H9 (cell line): ENCODE measurements at regions not wholly inside any gene's neighbourhood (a gene's known extent, or its start where the extent isn't known, plus 50 kb on each side); places are given as distances from the start of the nearest gene placed in this dataset.

Experiments used
- DNase-seq: peaks from one replicate; pipeline ENCODE4 v3.0.0-alpha.2; 2017
- H2AFZ ChIP-seq: one replicate; pipeline ENCODE4 v1.6.1; 2013; ENCODE audit warnings: mild to moderate bottlenecking, low read length, control low read depth, moderate library complexity
- H2AK5ac ChIP-seq: 2 replicates; pipeline ENCODE4 v1.6.1; 2013; ENCODE audit warnings: low read length, control low read depth, mixed read lengths; ENCODE audit not compliant: insufficient read length
- H2BK120ac ChIP-seq: one replicate; pipeline ENCODE4 v1.6.1; 2013; ENCODE audit warnings: low read depth, mild to moderate bottlenecking, low read length, control low read depth, inconsistent platforms; ENCODE audit not compliant: poor library complexity, severe bottlenecking
- H2BK12ac ChIP-seq: 2 replicates; pipeline ENCODE4 v1.6.1; 2013; ENCODE audit warnings: low read length, control low read depth, mixed read lengths, low read depth; ENCODE audit not compliant: insufficient read length
- H2BK15ac ChIP-seq: 2 replicates; pipeline ENCODE4 v1.6.1; 2013; ENCODE audit warnings: low read depth, low read length, control low read depth
- H2BK20ac ChIP-seq: one replicate; pipeline ENCODE4 v1.6.1; 2013; ENCODE audit warnings: low read depth, mild to moderate bottlenecking, low read length, control low read depth, inconsistent platforms; ENCODE audit not compliant: poor library complexity, severe bottlenecking
- H2BK5ac ChIP-seq: 2 replicates; pipeline ENCODE4 v1.6.1; 2013; ENCODE audit warnings: low read length, control low read depth, mixed read lengths; ENCODE audit not compliant: insufficient read length
- H3K14ac ChIP-seq: 2 replicates; pipeline ENCODE4 v1.6.1; 2013; ENCODE audit warnings: low read length, control low read depth; ENCODE audit not compliant: insufficient read depth
- H3K18ac ChIP-seq: 2 replicates; pipeline ENCODE4 v1.6.1; 2013; ENCODE audit warnings: low read depth, mild to moderate bottlenecking, mixed read lengths, low read length, control low read depth; ENCODE audit not compliant: insufficient read length
- H3K23ac ChIP-seq: 2 replicates; pipeline ENCODE4 v1.6.1; 2013; ENCODE audit warnings: low read length, control low read depth, mixed read lengths, low read depth; ENCODE audit not compliant: insufficient read length
- H3K23me2 ChIP-seq: 2 replicates; pipeline ENCODE4 v1.6.1; 2013; ENCODE audit warnings: low read depth, mild to moderate bottlenecking, mixed read lengths, low read length, control low read depth; ENCODE audit not compliant: insufficient read length, poor library complexity, severe bottlenecking
- H3K27ac ChIP-seq: 2 replicates; pipeline ENCODE4 v1.5.1; 2013; ENCODE audit warnings: low read length, control low read depth, mixed read lengths, low read depth; ENCODE audit not compliant: insufficient read length
- H3K27me3 ChIP-seq: 2 replicates; pipeline ENCODE4 v1.6.1; 2013; ENCODE audit warnings: low read length, control low read depth, inconsistent platforms; ENCODE audit not compliant: insufficient read depth
- H3K4ac ChIP-seq: 2 replicates; pipeline ENCODE4 v1.6.1; 2013; ENCODE audit warnings: low read depth, mild to moderate bottlenecking, control low read depth, inconsistent platforms, low read length, moderate library complexity
- H3K4me1 ChIP-seq: 2 replicates; pipeline ENCODE4 v1.6.1; 2013; ENCODE audit warnings: low read length, control low read depth, inconsistent platforms; ENCODE audit not compliant: insufficient read depth
- H3K4me2 ChIP-seq: 2 replicates; pipeline ENCODE4 v1.6.1; 2013; ENCODE audit warnings: low read length, control low read depth, mixed read lengths; ENCODE audit not compliant: insufficient read length, insufficient read depth
- H3K56ac ChIP-seq: 2 replicates; pipeline ENCODE4 v1.6.1; 2013; ENCODE audit warnings: low read depth, mild to moderate bottlenecking, mixed read lengths, low read length, control low read depth; ENCODE audit not compliant: insufficient read length
- H3K79me1 ChIP-seq: 2 replicates; pipeline ENCODE4 v1.6.1; 2013; ENCODE audit warnings: low read depth, mild to moderate bottlenecking, moderate library complexity, low read length, control low read depth, inconsistent platforms; ENCODE audit not compliant: insufficient read depth, poor library complexity, severe bottlenecking
- H3K79me2 ChIP-seq: 2 replicates; pipeline ENCODE4 v1.6.1; 2013; ENCODE audit warnings: low read length, control low read depth, inconsistent platforms; ENCODE audit not compliant: insufficient read depth
- H3K9ac ChIP-seq: 2 replicates; pipeline ENCODE4 v1.6.1; 2013; ENCODE audit warnings: low read length, control low read depth, mixed read lengths; ENCODE audit not compliant: insufficient read length; ENCODE audit errors: extremely low read depth
- H3K9me3 ChIP-seq: one replicate; pipeline ENCODE4 v1.6.1; 2013; ENCODE audit warnings: low read depth, low read length, inconsistent platforms; ENCODE audit not compliant: control insufficient read depth
- H3T11ph ChIP-seq: one replicate; pipeline ENCODE4 v1.6.1; 2013; ENCODE audit warnings: mild to moderate bottlenecking, low read length, control low read depth, inconsistent platforms
- H4K20me1 ChIP-seq: one replicate; pipeline ENCODE4 v1.6.1; 2013; ENCODE audit not compliant: control insufficient read depth, insufficient read length, insufficient read depth
- H4K5ac ChIP-seq: 2 replicates; pipeline ENCODE4 v1.6.1; 2013; ENCODE audit warnings: low read depth, mild to moderate bottlenecking, mixed read lengths, low read length, control low read depth; ENCODE audit not compliant: insufficient read length
- H4K8ac ChIP-seq: replicated peaks from 2 replicates; pipeline ENCODE4 v1.6.1; 2013; ENCODE audit warnings: low read length, control low read depth, mixed read lengths, low read depth; ENCODE audit not compliant: insufficient read length
- H4K91ac ChIP-seq: 2 replicates; pipeline ENCODE4 v1.6.1; 2013; ENCODE audit warnings: low read depth, mild to moderate bottlenecking, moderate library complexity, mixed read lengths, low read length, control low read depth; ENCODE audit not compliant: insufficient read length
- H3K27ac Mint-ChIP-seq, 3 experiments: 2 replicates in 2 of 3; 3 replicates in 1 of 3; pipeline ENCODE4 v1.8.0; 2020 to 2021; ENCODE audit warnings: mixed read lengths in 3 of 3, mild to moderate bottlenecking in 1 of 3, moderate library complexity in 1 of 3
- H3K27me3 Mint-ChIP-seq: 2 replicates; pipeline ENCODE4 v1.8.0; 2021; ENCODE audit warnings: low read depth, mild to moderate bottlenecking, moderate library complexity, mixed read lengths
- H3K36me3 Mint-ChIP-seq, 3 experiments: 2 replicates in 2 of 3; 3 replicates in 1 of 3; pipeline ENCODE4 v1.8.0; 2020 to 2021; ENCODE audit warnings: low read depth in 3 of 3, mixed read lengths in 3 of 3; ENCODE audit not compliant: insufficient read depth in 1 of 3
- H3K4me1 Mint-ChIP-seq, 2 experiments: 2 replicates each; pipeline ENCODE4 v1.8.0; 2020; ENCODE audit warnings: mixed read lengths in 2 of 2
- H3K4me3 Mint-ChIP-seq, 2 experiments: 2 replicates in 1 of 2; 3 replicates in 1 of 2; pipeline ENCODE4 v1.8.0; 2020 to 2021; ENCODE audit warnings: mild to moderate bottlenecking in 2 of 2, mixed read lengths in 2 of 2, moderate library complexity in 1 of 2
- H3K9me3 Mint-ChIP-seq, 2 experiments: 2 replicates in 1 of 2; 3 replicates in 1 of 2; pipeline ENCODE4 v1.8.0; 2020; ENCODE audit warnings: mild to moderate bottlenecking in 2 of 2, mixed read lengths in 2 of 2, moderate library complexity in 1 of 2
- WGBS: extraction: QIAGEN DNeasy Blood & Tissue Kit; methylation state at CpG from one replicate; pipeline ENCODE4 v1.1.7; 2013; ENCODE audit warnings: missing lambda C conversion rate, low lambda C conversion rate, mixed read lengths; ENCODE audit not compliant: insufficient read length; ENCODE audit errors: extremely low coverage; 5-methylcytosine and 5-hydroxymethylcytosine counted together
- TF ChIP-seq, protein P1 (sequence below): fragments of 200-600 bp; sonication (generic); conservative IDR thresholded peaks from 3 replicates; pipeline ENCODE4 v1.8.0; 2021; ENCODE audit warnings: antibody characterized with exemption, mild to moderate bottlenecking

DNA sequence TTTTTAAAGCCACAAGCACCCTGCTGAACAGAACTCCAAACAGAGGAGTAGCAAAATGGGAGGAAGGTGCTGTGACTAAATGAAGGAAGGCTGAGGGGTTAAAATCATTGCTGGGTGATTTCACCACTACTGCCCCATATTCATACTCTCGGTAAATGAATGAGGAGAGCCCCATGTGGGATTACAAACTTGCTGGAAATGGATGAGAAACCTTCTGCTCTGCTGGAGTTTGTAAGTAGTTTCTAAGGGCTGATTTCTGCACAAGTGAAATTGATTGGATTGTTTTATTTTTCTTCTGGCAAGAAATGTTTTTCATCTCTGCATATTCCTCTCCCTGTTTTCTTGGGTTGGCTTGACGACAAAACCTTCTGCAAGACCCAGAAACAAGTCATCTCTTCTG lies 533.5 kb upstream of the MMS22L start:
- H4K91ac ChIP-seq, result no peak overlapping the region
- H2BK5ac ChIP-seq, result no peak overlapping the region
- no peak overlapping the region for H4K5ac ChIP-seq
- H3K27me3 ChIP-seq, result no peaks in the 10 kb centered on the region
- H2AFZ ChIP-seq, result no peak overlapping the region
- H3K56ac ChIP-seq, result no peak overlapping the region
- H2AK5ac ChIP-seq, result no peak overlapping the region
- no peaks in the 10 kb centered on the region for H4K20me1 ChIP-seq
- Mint-ChIP-seq H3K27me3 (no peaks in the 10 kb centered on the region), H3K27ac (peak overlapping the region in 1 of 3 experiments; percentile 54; a peak in 1 of 7 replicates), H3K36me3 (peaks cover 0 to 18% (median 0%) of the 10 kb centered on the region in 3 experiments; a peak in 2 of 7 replicates), H3K4me1 (peaks cover 44 to 67% of the 10 kb centered on the region in 2 experiments), H3K4me3 (no peak overlapping the region), H3K9me3 (no peaks in the 10 kb centered on the region)
- H3K4ac ChIP-seq, result no peak overlapping the region
- H3K18ac ChIP-seq, result no peak overlapping the region
- H3T11ph ChIP-seq, result peak overlapping the region; percentile 2
- no peak overlapping the region for H2BK15ac ChIP-seq
- WGBS, result no CpG with 5 or more reads among the region's 2 CpGs
- no peak overlapping the region for H3K4me2 ChIP-seq
- DNase-seq, result no peak
- H3K79me2 ChIP-seq, result no peaks in the 10 kb centered on the region
- H3K23ac ChIP-seq, result no peak overlapping the region
- no peak overlapping the region for H3K27ac ChIP-seq
- H4K8ac ChIP-seq, result no peak overlapping the region
- no peaks in the 10 kb centered on the region for H3K23me2 ChIP-seq
- H3K79me1 ChIP-seq, result no peaks in the 10 kb centered on the region
- peaks cover 20% of the 10 kb centered on the region for H3K4me1 ChIP-seq
- H3K14ac ChIP-seq, result no peak overlapping the region
- no peak overlapping the region for H2BK120ac ChIP-seq
- H3K9me3 ChIP-seq, result no peaks in the 10 kb centered on the region
- TF ChIP-seq, protein P1, sequence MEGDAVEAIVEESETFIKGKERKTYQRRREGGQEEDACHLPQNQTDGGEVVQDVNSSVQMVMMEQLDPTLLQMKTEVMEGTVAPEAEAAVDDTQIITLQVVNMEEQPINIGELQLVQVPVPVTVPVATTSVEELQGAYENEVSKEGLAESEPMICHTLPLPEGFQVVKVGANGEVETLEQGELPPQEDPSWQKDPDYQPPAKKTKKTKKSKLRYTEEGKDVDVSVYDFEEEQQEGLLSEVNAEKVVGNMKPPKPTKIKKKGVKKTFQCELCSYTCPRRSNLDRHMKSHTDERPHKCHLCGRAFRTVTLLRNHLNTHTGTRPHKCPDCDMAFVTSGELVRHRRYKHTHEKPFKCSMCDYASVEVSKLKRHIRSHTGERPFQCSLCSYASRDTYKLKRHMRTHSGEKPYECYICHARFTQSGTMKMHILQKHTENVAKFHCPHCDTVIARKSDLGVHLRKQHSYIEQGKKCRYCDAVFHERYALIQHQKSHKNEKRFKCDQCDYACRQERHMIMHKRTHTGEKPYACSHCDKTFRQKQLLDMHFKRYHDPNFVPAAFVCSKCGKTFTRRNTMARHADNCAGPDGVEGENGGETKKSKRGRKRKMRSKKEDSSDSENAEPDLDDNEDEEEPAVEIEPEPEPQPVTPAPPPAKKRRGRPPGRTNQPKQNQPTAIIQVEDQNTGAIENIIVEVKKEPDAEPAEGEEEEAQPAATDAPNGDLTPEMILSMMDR, result no peak
- H2BK12ac ChIP-seq, result no peak overlapping the region
- H2BK20ac ChIP-seq, result no peak overlapping the region
- no peak overlapping the region for H3K9ac ChIP-seq
